Naive B cell (primary cell): ENCODE measurements at regions not wholly inside any gene's neighbourhood (a gene's known extent, or its start where the extent isn't known, plus 50 kb on each side); places are given as distances from the start of the nearest gene placed in this dataset.

Experiments used
- ATAC-seq, 2 donors: fragments of 150-1000 bp; cut with Tn5 transposase; 2 replicates each; pipeline ENCODE4 v1.10.0; 2021; ENCODE audit warnings: low read depth in 2 of 2, mild to moderate bottlenecking in 2 of 2, moderate library complexity in 2 of 2
- DNase-seq: peaks from one replicate; pipeline ENCODE4 v3.0.0; 2022
- H3K27ac Mint-ChIP-seq, 6 donors: one replicate each; pipeline ENCODE4 v1.8.0; 2020 to 2022; ENCODE audit warnings: mild to moderate bottlenecking in 6 of 6, mixed read lengths in 6 of 6, moderate library complexity in 5 of 6, inconsistent platforms in 2 of 6
- H3K27me3 Mint-ChIP-seq, 3 donors: one replicate each; pipeline ENCODE4 v1.8.0; 2021 to 2022; ENCODE audit warnings: mixed read lengths in 3 of 3, mild to moderate bottlenecking in 1 of 3
- H3K36me3 Mint-ChIP-seq, 2 donors: one replicate each; pipeline ENCODE4 v1.8.0; 2020 to 2022; ENCODE audit warnings: mixed read lengths in 2 of 2, inconsistent platforms in 1 of 2, mild to moderate bottlenecking in 1 of 2
- H3K4me1 Mint-ChIP-seq, 3 donors: one replicate each; pipeline ENCODE4 v1.8.0; 2020 to 2022; ENCODE audit warnings: mixed read lengths in 3 of 3, inconsistent platforms in 1 of 3, mild to moderate bottlenecking in 1 of 3, moderate library complexity in 1 of 3
- H3K4me3 Mint-ChIP-seq, 8 donors: one replicate each; pipeline ENCODE4 v1.8.0; 2020 to 2022; ENCODE audit warnings: mild to moderate bottlenecking in 8 of 8, mixed read lengths in 8 of 8, moderate library complexity in 8 of 8, inconsistent platforms in 2 of 8
- H3K9me3 Mint-ChIP-seq, 7 donors: one replicate each; pipeline ENCODE4 v1.8.0; 2020 to 2022; ENCODE audit warnings: mixed read lengths in 7 of 7, mild to moderate bottlenecking in 5 of 7, inconsistent platforms in 2 of 7, moderate library complexity in 1 of 7

GRCh38 chr20:12037521-12037920 is 119.8 kb downstream of the BTBD3 start:
- Mint-ChIP-seq H3K4me3 (peak overlapping the region in 6 of 8 donors; percentile 18 to 79 (median 76)), H3K27ac (peak overlapping the region in 5 of 6 donors; percentile 19 to 95 (median 78)), H3K9me3 (peaks cover 0 to 2% (median 0%) of the 10 kb centered on the region in 7 donors), H3K4me1 (peaks cover 6 to 11% (median 8%) of the 10 kb centered on the region in 3 donors), H3K27me3 (no peaks in the 10 kb centered on the region), H3K36me3 (no peaks in the 10 kb centered on the region)
- DNase-seq (no peak), ATAC-seq (no peak)

- no peak for ATAC-seq
Measured at GRCh38 chr20:12040261-12040660, 122.6 kb downstream of the BTBD3 start.

GRCh38 chr20:12044969-12045368 is 127.3 kb downstream of the BTBD3 start:
- Mint-ChIP-seq H3K27ac (no peak overlapping the region), H3K36me3 (no peaks in the 10 kb centered on the region), H3K4me3 (no peak overlapping the region), H3K9me3 (peaks cover 0 to 7% (median 0%) of the 10 kb centered on the region in 7 donors), H3K4me1 (peaks cover 6 to 8% (median 7%) of the 10 kb centered on the region in 3 donors), H3K27me3 (no peaks in the 10 kb centered on the region)
- DNase-seq (no peak), ATAC-seq (no peak)

More at GRCh38 chr20:12040261-12040660, 122.6 kb downstream of the BTBD3 start:
- peaks cover 6 to 11% (median 8%) of the 10 kb centered on the region in 3 donors for H3K4me1 Mint-ChIP-seq
- no peaks in the 10 kb centered on the region for H3K9me3 Mint-ChIP-seq
- peak overlapping the region in 2 of 6 donors; percentile 2 to 72 for H3K27ac Mint-ChIP-seq
- H3K4me3 Mint-ChIP-seq: no peak overlapping the region
- no peaks in the 10 kb centered on the region for H3K27me3 Mint-ChIP-seq
- no peak for DNase-seq
- no peaks in the 10 kb centered on the region for H3K36me3 Mint-ChIP-seq

- Mint-ChIP-seq H3K27me3 (no peaks in the 10 kb centered on the region), H3K36me3 (no peaks in the 10 kb centered on the region), H3K4me1 (peaks cover 23 to 26% (median 23%) of the 10 kb centered on the region in 3 donors), H3K27ac (peak overlapping the region in 1 of 6 donors; percentile 38), H3K9me3 (peaks cover 0 to 7% (median 2%) of the 10 kb centered on the region in 7 donors), H3K4me3 (no peak overlapping the region)
- no peak for DNase-seq
- ATAC-seq: no peak
Measured at GRCh38 chr20:12047838-12048432, 130.2 kb downstream of the BTBD3 start.

GRCh38 chr20:12049125-12049524 is 131.4 kb downstream of the BTBD3 start:
- ATAC-seq (no peak), DNase-seq (no peak)
- H3K4me3 Mint-ChIP-seq: no peak overlapping the region
- no peaks in the 10 kb centered on the region for H3K27me3 Mint-ChIP-seq
- H3K36me3 Mint-ChIP-seq: no peaks in the 10 kb centered on the region
- peaks cover 0 to 11% (median 4%) of the 10 kb centered on the region in 7 donors for H3K9me3 Mint-ChIP-seq
- H3K4me1 Mint-ChIP-seq: peaks cover 32 to 38% (median 35%) of the 10 kb centered on the region in 3 donors
- peak overlapping the region in 1 of 6 donors; percentile 30 for H3K27ac Mint-ChIP-seq

- peaks cover 37 to 50% (median 40%) of the 10 kb centered on the region in 3 donors for H3K4me1 Mint-ChIP-seq
- no peak for ATAC-seq
Measured at GRCh38 chr20:12051206-12052163, 133.8 kb downstream of the BTBD3 start.

GRCh38 chr20:12053353-12053752 is 135.7 kb downstream of the BTBD3 start:
- Mint-ChIP-seq H3K27ac (peak overlapping the region; percentile 43 to 93 (median 80)), H3K36me3 (peaks cover 0 to 3% of the 10 kb centered on the region in 2 donors), H3K9me3 (peaks cover 0 to 11% (median 4%) of the 10 kb centered on the region in 7 donors), H3K4me1 (peaks cover 37 to 58% (median 46%) of the 10 kb centered on the region in 3 donors), H3K27me3 (no peaks in the 10 kb centered on the region), H3K4me3 (peak overlapping the region in 7 of 8 donors; percentile 5 to 80 (median 55))
- ATAC-seq (peak; percentile 62 to 74), DNase-seq (peak; percentile 23)

More at GRCh38 chr20:12051206-12052163, 133.8 kb downstream of the BTBD3 start:
- no peak for DNase-seq
- Mint-ChIP-seq H3K27ac (peak overlapping the region in 3 of 6 donors; percentile 10 to 66 (median 28)), H3K27me3 (no peaks in the 10 kb centered on the region), H3K9me3 (peaks cover 0 to 9% (median 4%) of the 10 kb centered on the region in 7 donors), H3K36me3 (no peaks in the 10 kb centered on the region), H3K4me3 (peak overlapping the region in 2 of 8 donors; percentile 16 to 33)

GRCh38 chr20:12054556-12054955 is 136.9 kb downstream of the BTBD3 start:
- no peak for ATAC-seq

GRCh38 chr20:12055161-12055560 is 137.5 kb downstream of the BTBD3 start:
- DNase-seq (no peak), ATAC-seq (no peak)
- Mint-ChIP-seq H3K36me3 (peaks cover 0 to 9% of the 10 kb centered on the region in 2 donors), H3K27ac (peak overlapping the region in 1 of 6 donors; percentile 72), H3K27me3 (no peaks in the 10 kb centered on the region), H3K4me1 (peaks cover 34 to 61% (median 42%) of the 10 kb centered on the region in 3 donors), H3K4me3 (peak overlapping the region in 1 of 8 donors; percentile 47), H3K9me3 (peaks cover under 1 to 22% (median 15%) of the 10 kb centered on the region in 7 donors)

More at GRCh38 chr20:12054556-12054955, 136.9 kb downstream of the BTBD3 start:
- peak overlapping the region in 3 of 6 donors; percentile 43 to 79 (median 46) for H3K27ac Mint-ChIP-seq
- no peaks in the 10 kb centered on the region for H3K27me3 Mint-ChIP-seq
- peaks cover 0 to 18% (median 9%) of the 10 kb centered on the region in 7 donors for H3K9me3 Mint-ChIP-seq
- H3K4me3 Mint-ChIP-seq: peak overlapping the region in 3 of 8 donors; percentile 39 to 80 (median 79)
- peaks cover 34 to 61% (median 42%) of the 10 kb centered on the region in 3 donors for H3K4me1 Mint-ChIP-seq
- no peak for DNase-seq
- peaks cover 0 to 9% of the 10 kb centered on the region in 2 donors for H3K36me3 Mint-ChIP-seq

GRCh38 chr20:12056839-12057238 is 139.1 kb downstream of the BTBD3 start:
- no peak for ATAC-seq
- no peak overlapping the region for H3K4me3 Mint-ChIP-seq
- H3K4me1 Mint-ChIP-seq: peaks cover 28 to 53% (median 38%) of the 10 kb centered on the region in 3 donors
- peaks cover 0 to 9% of the 10 kb centered on the region in 2 donors for H3K36me3 Mint-ChIP-seq
- no peaks in the 10 kb centered on the region for H3K27me3 Mint-ChIP-seq
- peaks cover 4 to 21% (median 15%) of the 10 kb centered on the region in 7 donors for H3K9me3 Mint-ChIP-seq
- DNase-seq: no peak
- no peak overlapping the region for H3K27ac Mint-ChIP-seq

- no peaks in the 10 kb centered on the region for H3K27me3 Mint-ChIP-seq
- DNase-seq (no peak), ATAC-seq (no peak)
- H3K9me3 Mint-ChIP-seq: peaks cover 4 to 21% (median 15%) of the 10 kb centered on the region in 7 donors
- peaks cover 18 to 44% (median 28%) of the 10 kb centered on the region in 3 donors for H3K4me1 Mint-ChIP-seq
- no peak overlapping the region for H3K4me3 Mint-ChIP-seq
- H3K36me3 Mint-ChIP-seq: peaks cover 0 to 9% of the 10 kb centered on the region in 2 donors
- H3K27ac Mint-ChIP-seq: no peak overlapping the region
Measured at GRCh38 chr20:12057778-12058177, 140.1 kb downstream of the BTBD3 start.

GRCh38 chr20:12058216-12058615 is 140.5 kb downstream of the BTBD3 start:
- peaks cover 14 to 40% (median 24%) of the 10 kb centered on the region in 3 donors for H3K4me1 Mint-ChIP-seq
- H3K27me3 Mint-ChIP-seq: no peaks in the 10 kb centered on the region
- peaks cover 0 to 9% of the 10 kb centered on the region in 2 donors for H3K36me3 Mint-ChIP-seq
- no peak overlapping the region for H3K4me3 Mint-ChIP-seq
- DNase-seq (no peak), ATAC-seq (no peak)
- H3K9me3 Mint-ChIP-seq: peaks cover 4 to 20% (median 15%) of the 10 kb centered on the region in 7 donors
- peak overlapping the region in 1 of 6 donors; percentile 10 for H3K27ac Mint-ChIP-seq

- H3K4me1 Mint-ChIP-seq: peaks cover 4 to 18% (median 10%) of the 10 kb centered on the region in 3 donors
- no peak for ATAC-seq
- H3K4me3 Mint-ChIP-seq: no peak overlapping the region
- no peak overlapping the region for H3K27ac Mint-ChIP-seq
- peaks cover 0 to 9% of the 10 kb centered on the region in 2 donors for H3K36me3 Mint-ChIP-seq
- no peak for DNase-seq
- H3K9me3 Mint-ChIP-seq: peaks cover 4 to 22% (median 15%) of the 10 kb centered on the region in 7 donors
- H3K27me3 Mint-ChIP-seq: no peaks in the 10 kb centered on the region
Measured at GRCh38 chr20:12061466-12061865, 143.8 kb downstream of the BTBD3 start.
